ENCODE measurements at regions not wholly inside any gene's neighbourhood (a gene's known extent, or its start where the extent isn't known, plus 50 kb on each side); places are given as distances from the start of the nearest gene placed in this dataset.

DNA sequence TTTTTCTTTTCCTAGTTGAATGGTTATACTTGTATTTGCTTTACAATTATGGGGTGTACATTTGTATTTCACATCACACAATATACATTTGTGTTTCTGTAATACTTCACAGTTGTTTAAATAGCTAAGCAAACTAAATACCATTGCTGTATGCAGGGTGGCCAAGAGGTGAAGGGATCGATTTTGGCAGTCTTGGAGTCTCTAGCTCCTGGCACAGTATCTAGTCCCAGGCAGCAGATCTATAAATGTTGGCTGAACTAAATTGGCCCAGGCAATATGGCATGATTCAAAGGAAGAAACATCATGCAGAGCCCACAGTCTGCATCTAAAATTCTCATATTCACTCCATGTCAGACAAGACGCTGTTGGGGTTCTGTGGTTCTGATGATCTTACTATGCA, 110.1 kb upstream of the GPBP1 start:
- no peak overlapping the region for H4K8ac ChIP-seq (replicated peaks; ENCODE audit: insufficient read length, low read depth, low read length)
- Mint-ChIP-seq H3K4me1 (peaks cover 5% of the 10 kb centered on the region in 2 experiments; a peak in 3 of 4 replicates), H3K9me3 (peaks cover 0 to 4% of the 10 kb centered on the region in 2 experiments; a peak in 1 of 5 replicates), H3K27me3 (ENCODE audit: low read depth) (no peaks in the 10 kb centered on the region), H3K36me3 (ENCODE audit: insufficient read depth in 1 of 3, low read depth in 3 of 3) (peaks cover 0 to 4% (median 0%) of the 10 kb centered on the region in 3 experiments; a peak in 2 of 7 replicates), H3K27ac (no peak overlapping the region), H3K4me3 (no peak overlapping the region)
- no peak overlapping the region for H4K5ac ChIP-seq (ENCODE audit: insufficient read length, low read depth, low read length)
- H3K79me2 ChIP-seq (ENCODE audit: insufficient read depth, low read length) = no peaks in the 10 kb centered on the region
- H2AK5ac ChIP-seq (ENCODE audit: insufficient read length, low read length) = no peak overlapping the region
- WGBS (ENCODE audit: extremely low coverage, insufficient read length, low lambda C conversion rate) = no CpG with 5 or more reads among the region's 2 CpGs
- no peak overlapping the region for H3K27ac ChIP-seq (ENCODE audit: insufficient read length, low read depth, low read length)
- H2BK20ac ChIP-seq (ENCODE audit: low read depth, low read length, poor library complexity, severe bottlenecking) = no peak overlapping the region
- H2BK12ac ChIP-seq (ENCODE audit: insufficient read length, low read depth, low read length) = no peak overlapping the region
- TF ChIP-seq, protein P1, sequence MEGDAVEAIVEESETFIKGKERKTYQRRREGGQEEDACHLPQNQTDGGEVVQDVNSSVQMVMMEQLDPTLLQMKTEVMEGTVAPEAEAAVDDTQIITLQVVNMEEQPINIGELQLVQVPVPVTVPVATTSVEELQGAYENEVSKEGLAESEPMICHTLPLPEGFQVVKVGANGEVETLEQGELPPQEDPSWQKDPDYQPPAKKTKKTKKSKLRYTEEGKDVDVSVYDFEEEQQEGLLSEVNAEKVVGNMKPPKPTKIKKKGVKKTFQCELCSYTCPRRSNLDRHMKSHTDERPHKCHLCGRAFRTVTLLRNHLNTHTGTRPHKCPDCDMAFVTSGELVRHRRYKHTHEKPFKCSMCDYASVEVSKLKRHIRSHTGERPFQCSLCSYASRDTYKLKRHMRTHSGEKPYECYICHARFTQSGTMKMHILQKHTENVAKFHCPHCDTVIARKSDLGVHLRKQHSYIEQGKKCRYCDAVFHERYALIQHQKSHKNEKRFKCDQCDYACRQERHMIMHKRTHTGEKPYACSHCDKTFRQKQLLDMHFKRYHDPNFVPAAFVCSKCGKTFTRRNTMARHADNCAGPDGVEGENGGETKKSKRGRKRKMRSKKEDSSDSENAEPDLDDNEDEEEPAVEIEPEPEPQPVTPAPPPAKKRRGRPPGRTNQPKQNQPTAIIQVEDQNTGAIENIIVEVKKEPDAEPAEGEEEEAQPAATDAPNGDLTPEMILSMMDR (conservative IDR thresholded peaks at IDR 0.05) = no peak
- no peak overlapping the region for H3K14ac ChIP-seq (ENCODE audit: insufficient read depth, low read length)
- H3K4ac ChIP-seq (ENCODE audit: low read depth, low read length) = no peak overlapping the region
- no peaks in the 10 kb centered on the region for H3K79me1 ChIP-seq (ENCODE audit: insufficient read depth, low read depth, low read length, poor library complexity, severe bottlenecking)
- H3K56ac ChIP-seq (ENCODE audit: insufficient read length, low read depth, low read length) = no peak overlapping the region
- H3K4me2 ChIP-seq (ENCODE audit: insufficient read depth, insufficient read length, low read length) = no peak overlapping the region
- no peaks in the 10 kb centered on the region for H3K23me2 ChIP-seq (ENCODE audit: insufficient read length, low read depth, low read length, poor library complexity, severe bottlenecking)
- H3K9ac ChIP-seq (ENCODE audit: extremely low read depth, insufficient read length, low read length) = no peak overlapping the region
- no peak overlapping the region for H3K18ac ChIP-seq (ENCODE audit: insufficient read length, low read depth, low read length)
- H2BK5ac ChIP-seq (ENCODE audit: insufficient read length, low read length) = no peak overlapping the region
- H3T11ph ChIP-seq (ENCODE audit: low read length) = no peak overlapping the region
- H2BK120ac ChIP-seq (ENCODE audit: low read depth, low read length, poor library complexity, severe bottlenecking) = no peak overlapping the region
- no peak overlapping the region for H2BK15ac ChIP-seq (ENCODE audit: low read depth, low read length)
- no peak overlapping the region for H2AFZ ChIP-seq (ENCODE audit: low read length)
- no peaks in the 10 kb centered on the region for H3K27me3 ChIP-seq (ENCODE audit: insufficient read depth, low read length)
- no peak for DNase-seq
- H4K20me1 ChIP-seq (ENCODE audit: control insufficient read depth, insufficient read depth, insufficient read length) = no peaks in the 10 kb centered on the region
- no peaks in the 10 kb centered on the region for H3K4me1 ChIP-seq (ENCODE audit: insufficient read depth, low read length)
- H3K23ac ChIP-seq (ENCODE audit: insufficient read length, low read depth, low read length) = no peak overlapping the region
- H4K91ac ChIP-seq (ENCODE audit: insufficient read length, low read depth, low read length) = no peak overlapping the region
- no peaks in the 10 kb centered on the region for H3K9me3 ChIP-seq (ENCODE audit: control insufficient read depth, low read depth, low read length)

All from H9 (cell line).